SK-N-SH (cell line): ENCODE measurements at regions not wholly inside any gene's neighbourhood (a gene's known extent, or its start where the extent isn't known, plus 50 kb on each side); places are given as distances from the start of the nearest gene placed in this dataset.

ENCODE experiments used
- CTCF ChIA-PET: fragments of 300-600, 350-600 bp; formaldehyde crosslinking; extraction: SDS; loops from one replicate; lab custom pipeline; 2021; lab: Yijun Ruan, JAX
- POLR2A ChIA-PET: fragments of 350-600 bp; sonication (Branson Sonifier 250); formaldehyde crosslinking; extraction: SDS; loops from one replicate; lab custom pipeline; 2020; ENCODE audit warnings: antibody characterized with exemption, inconsistent platforms; lab: Yijun Ruan, JAX
- DNase-seq: peaks from one replicate; pipeline ENCODE4 v3.0.0; 2012
- H2AFZ ChIP-seq: fragments of 200-600 bp; sonication (generic); 2 replicates; pipeline ENCODE4 v1.8.1; 2016; ENCODE audit warnings: antibody characterized with exemption, mild to moderate bottlenecking, low read depth
- H3F3A ChIP-seq: fragments of 200-600 bp; sonication (generic); replicated peaks from 2 replicates; pipeline ENCODE3; 2016; ENCODE audit warnings: antibody characterized with exemption, mild to moderate bottlenecking; ENCODE audit not compliant: insufficient read depth
- H3K27ac ChIP-seq, 2 experiments: fragments of 200-500 bp in 1 of 2; fragments of 200-600 bp in 1 of 2; sonication (Bioruptor generic) in 1 of 2; sonication (generic), shearing (Covaris generic) in 1 of 2; 2 replicates each; pipeline versions ENCODE4 v1.5.1 to v1.6.1; 2014 to 2016; ENCODE audit warnings: low read depth in 2 of 2, inconsistent platforms in 1 of 2, low read length in 1 of 2, mild to moderate bottlenecking in 1 of 2, mixed read lengths in 1 of 2
- H3K27me3 ChIP-seq: fragments of 200-600 bp; sonication (generic), shearing (Covaris generic); 2 replicates; pipeline ENCODE4 v1.6.1; 2016; ENCODE audit warnings: mixed run types; ENCODE audit not compliant: insufficient read depth
- H3K36me3 ChIP-seq, 2 experiments: fragments of 200-500 bp in 1 of 2; fragments of 200-600 bp in 1 of 2; sonication (Bioruptor generic) in 1 of 2; sonication (generic) in 1 of 2; replicated peaks in 1 of 2; 2 replicates each; pipeline versions ENCODE3 to v1.5.1; 2014 to 2016; ENCODE audit warnings: low read length in 1 of 2, mild to moderate bottlenecking in 1 of 2; ENCODE audit not compliant: insufficient read depth in 2 of 2, control insufficient read depth in 1 of 2
- H3K4me1 ChIP-seq, 2 experiments: fragments of 200-500 bp in 1 of 2; fragments of 200-600 bp in 1 of 2; sonication (Bioruptor generic) in 1 of 2; sonication (generic), shearing (Covaris generic) in 1 of 2; 2 replicates each; pipeline versions ENCODE4 v1.5.1 to v1.6.1; 2014 to 2016; ENCODE audit warnings: low read depth in 1 of 2, low read length in 1 of 2, mixed run types in 1 of 2; ENCODE audit not compliant: insufficient read depth in 2 of 2, control insufficient read depth in 1 of 2
- H3K4me2 ChIP-seq: fragments of 200-600 bp; sonication (generic), shearing (Covaris generic); 2 replicates; pipeline ENCODE4 v1.6.1; 2017; ENCODE audit warnings: mixed run types
- H3K4me3 ChIP-seq, 2 experiments: fragments of 200-500 bp in 1 of 2; fragments of 200-600 bp in 1 of 2; sonication (Bioruptor generic) in 1 of 2; sonication (generic), shearing (Covaris generic) in 1 of 2; 2 replicates each; pipeline versions ENCODE4 v1.5.1 to v1.8.1; 2014 to 2016; ENCODE audit warnings: low read depth in 2 of 2, inconsistent platforms in 1 of 2, low read length in 1 of 2, mild to moderate bottlenecking in 1 of 2, mixed read lengths in 1 of 2, moderate library complexity in 1 of 2
- H3K79me2 ChIP-seq: fragments of 200-600 bp; sonication (generic); 2 replicates; pipeline ENCODE4 v1.8.1; 2017; ENCODE audit warnings: mild to moderate bottlenecking; ENCODE audit not compliant: insufficient read depth
- H3K9ac ChIP-seq: fragments of 200-600 bp; sonication (generic); 2 replicates; pipeline ENCODE4 v1.6.1; 2017; ENCODE audit warnings: mixed run types
- H3K9me2 ChIP-seq: fragments of 200-600 bp; sonication (generic); 2 replicates; pipeline ENCODE4 v1.6.1; 2017; ENCODE audit warnings: mixed run types
- H3K9me3 ChIP-seq: fragments of 200-600 bp; sonication (generic); 2 replicates; pipeline ENCODE4 v1.6.1; 2017; ENCODE audit warnings: mixed run types, mild to moderate bottlenecking, moderate library complexity
- H4K20me1 ChIP-seq: fragments of 200-600 bp; sonication (generic); 2 replicates; pipeline ENCODE4 v1.6.1; 2017; ENCODE audit warnings: mild to moderate bottlenecking, mixed run types; ENCODE audit not compliant: insufficient read depth
- EP300 ChIP-seq, 2 experiments: IDR thresholded peaks; 2 replicates each; pipeline versions ENCODE4 v1.4.0 to v1.6.1; 2012; ENCODE audit warnings: borderline replicate concordance in 1 of 2, low read depth in 1 of 2, low read length in 1 of 2
- EZH2phosphoT487 ChIP-seq: fragments of 200-600 bp; sonication (generic); IDR thresholded peaks from 2 replicates; pipeline ENCODE4 v1.6.1; 2017; ENCODE audit warnings: low read depth, mixed run types, mild to moderate bottlenecking, antibody characterized with exemption, moderate library complexity, borderline replicate concordance
- FOXM1 ChIP-seq: IDR thresholded peaks from 2 replicates; pipeline ENCODE4 v1.4.0; 2012; ENCODE audit warnings: low read depth, mild to moderate bottlenecking
- GABPA ChIP-seq: IDR thresholded peaks from 2 replicates; pipeline ENCODE4 v1.4.0; 2012; ENCODE audit warnings: low read depth, mild to moderate bottlenecking
- JUND ChIP-seq: IDR thresholded peaks from 2 replicates; pipeline ENCODE4 v1.4.0; 2012
- MEF2A ChIP-seq: IDR thresholded peaks from 2 replicates; pipeline ENCODE4 v1.4.0; 2012; ENCODE audit warnings: low read depth, borderline replicate concordance
- MXI1 ChIP-seq: IDR thresholded peaks from 2 replicates; pipeline ENCODE4 v1.6.1; 2012; ENCODE audit warnings: mild to moderate bottlenecking, low read depth, low read length, improper control_type of control experiment
- RAD21 ChIP-seq: IDR thresholded peaks from 2 replicates; pipeline ENCODE4 v1.6.1; 2012; ENCODE audit warnings: mild to moderate bottlenecking, low read length
- RFX5 ChIP-seq: IDR thresholded peaks from 2 replicates; pipeline ENCODE4 v1.6.1; 2012; ENCODE audit warnings: mild to moderate bottlenecking, improper control_type of control experiment, low read length
- SIN3A ChIP-seq: IDR thresholded peaks from 2 replicates; pipeline ENCODE4 v1.6.1; 2012; ENCODE audit warnings: low read depth, mild to moderate bottlenecking, low read length, moderate library complexity, borderline replicate concordance
- TAF1 ChIP-seq: IDR thresholded peaks from 2 replicates; pipeline ENCODE4 v1.6.1; 2012; ENCODE audit warnings: low read depth, mild to moderate bottlenecking, low read length, moderate library complexity, borderline replicate concordance
- TEAD4 ChIP-seq: IDR thresholded peaks from 2 replicates; pipeline ENCODE4 v1.4.0; 2012; ENCODE audit warnings: mild to moderate bottlenecking, borderline replicate concordance; ENCODE audit not compliant: insufficient read depth
- WGBS: methylation state at CpG from one replicate; pipeline ENCODE4 v1.1.6; 2017; ENCODE audit warnings: low lambda C conversion rate; 5-methylcytosine and 5-hydroxymethylcytosine counted together
- TF ChIP-seq, protein P1 (sequence below): IDR thresholded peaks from 2 replicates; pipeline ENCODE4; 2012
- TF ChIP-seq, protein P2 (sequence below): fragments of 150-350 bp; IDR thresholded peaks from 2 replicates; pipeline ENCODE4 v1.6.1; 2017; ENCODE audit warnings: antibody characterized with exemption, low read length, low read depth, borderline replicate concordance
- TF ChIP-seq, protein P3 (sequence below): IDR thresholded peaks from 2 replicates; pipeline ENCODE4 v1.4.0; 2012; ENCODE audit warnings: low read depth, borderline replicate concordance

DNA sequence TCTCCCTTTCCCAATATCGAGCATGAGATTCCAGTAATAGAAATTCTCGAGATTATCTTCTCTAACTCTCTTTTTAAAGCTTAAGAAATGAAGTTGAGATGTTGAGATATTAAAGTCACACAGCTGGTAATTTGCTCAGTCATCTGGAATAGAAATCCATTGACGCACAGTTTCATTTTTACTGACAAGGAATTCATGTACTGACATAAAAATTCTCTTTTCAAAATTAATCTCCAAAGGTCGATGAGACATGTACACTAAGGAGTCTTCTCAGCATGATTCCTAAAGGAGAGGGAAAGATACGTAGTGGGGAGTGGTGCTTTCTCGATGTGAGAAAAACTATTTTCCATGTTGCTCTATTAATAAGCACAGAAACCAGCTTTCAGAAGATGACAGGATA, 1639.5 kb upstream of the MIR17HG start (continued):
- TF ChIP-seq GABPA = no peak
- TF ChIP-seq TAF1 = no peak
- TF ChIP-seq, protein P1, sequence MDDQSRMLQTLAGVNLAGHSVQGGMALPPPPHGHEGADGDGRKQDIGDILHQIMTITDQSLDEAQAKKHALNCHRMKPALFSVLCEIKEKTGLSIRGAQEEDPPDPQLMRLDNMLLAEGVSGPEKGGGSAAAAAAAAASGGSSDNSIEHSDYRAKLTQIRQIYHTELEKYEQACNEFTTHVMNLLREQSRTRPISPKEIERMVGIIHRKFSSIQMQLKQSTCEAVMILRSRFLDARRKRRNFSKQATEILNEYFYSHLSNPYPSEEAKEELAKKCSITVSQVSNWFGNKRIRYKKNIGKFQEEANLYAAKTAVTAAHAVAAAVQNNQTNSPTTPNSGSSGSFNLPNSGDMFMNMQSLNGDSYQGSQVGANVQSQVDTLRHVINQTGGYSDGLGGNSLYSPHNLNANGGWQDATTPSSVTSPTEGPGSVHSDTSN = no peak
- no peak for TF ChIP-seq MEF2A
- no peak for TF ChIP-seq RAD21
- no peak for TF ChIP-seq FOXM1

DNA sequence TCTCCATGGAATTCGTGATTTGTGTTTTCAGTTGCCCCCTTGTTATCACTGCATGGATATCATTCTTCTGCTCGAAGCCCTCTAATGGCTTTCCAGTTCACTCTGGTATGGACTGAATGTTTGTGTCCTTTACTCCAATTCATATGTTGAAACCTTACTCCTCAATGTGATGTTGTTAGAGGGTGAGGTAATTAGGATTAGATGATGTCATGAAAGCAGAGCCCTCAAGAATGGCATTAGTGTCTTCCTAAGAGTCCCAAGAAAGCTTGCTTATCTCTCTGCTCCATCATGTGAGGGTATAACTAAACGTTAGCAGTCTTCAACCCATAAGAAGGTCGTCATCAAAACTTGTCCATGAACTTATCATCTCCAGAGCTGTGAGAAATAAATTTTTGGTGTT, 1626.3 kb upstream of the MIR17HG start:
- no peaks in the 10 kb centered on the region for H3K79me2 ChIP-seq

More for the DNA sequence above, 1626.3 kb upstream of the MIR17HG start:
- H3K9me2 ChIP-seq = no peaks in the 10 kb centered on the region
- WGBS = 32% methylated on average over 4 of the region's 4 CpGs
- H3K9ac ChIP-seq = no peak overlapping the region
- ChIA-PET CTCF (no interaction called here), POLR2A (no interaction called here)
- H2AFZ ChIP-seq = no peak overlapping the region
- DNase-seq = no peak
- no peak overlapping the region for H3K27ac ChIP-seq
- no peaks in the 10 kb centered on the region for H3K4me1 ChIP-seq
- no peak for TF ChIP-seq FOXM1
- no peak for TF ChIP-seq EZH2phosphoT487
- TF ChIP-seq RFX5 = no peak
- TF ChIP-seq RAD21 = no peak
- TF ChIP-seq, protein P2, sequence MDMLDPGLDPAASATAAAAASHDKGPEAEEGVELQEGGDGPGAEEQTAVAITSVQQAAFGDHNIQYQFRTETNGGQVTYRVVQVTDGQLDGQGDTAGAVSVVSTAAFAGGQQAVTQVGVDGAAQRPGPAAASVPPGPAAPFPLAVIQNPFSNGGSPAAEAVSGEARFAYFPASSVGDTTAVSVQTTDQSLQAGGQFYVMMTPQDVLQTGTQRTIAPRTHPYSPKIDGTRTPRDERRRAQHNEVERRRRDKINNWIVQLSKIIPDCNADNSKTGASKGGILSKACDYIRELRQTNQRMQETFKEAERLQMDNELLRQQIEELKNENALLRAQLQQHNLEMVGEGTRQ = no peak
- TF ChIP-seq, protein P1 = no peak
- TF ChIP-seq TAF1 = no peak
- TF ChIP-seq, protein P3, sequence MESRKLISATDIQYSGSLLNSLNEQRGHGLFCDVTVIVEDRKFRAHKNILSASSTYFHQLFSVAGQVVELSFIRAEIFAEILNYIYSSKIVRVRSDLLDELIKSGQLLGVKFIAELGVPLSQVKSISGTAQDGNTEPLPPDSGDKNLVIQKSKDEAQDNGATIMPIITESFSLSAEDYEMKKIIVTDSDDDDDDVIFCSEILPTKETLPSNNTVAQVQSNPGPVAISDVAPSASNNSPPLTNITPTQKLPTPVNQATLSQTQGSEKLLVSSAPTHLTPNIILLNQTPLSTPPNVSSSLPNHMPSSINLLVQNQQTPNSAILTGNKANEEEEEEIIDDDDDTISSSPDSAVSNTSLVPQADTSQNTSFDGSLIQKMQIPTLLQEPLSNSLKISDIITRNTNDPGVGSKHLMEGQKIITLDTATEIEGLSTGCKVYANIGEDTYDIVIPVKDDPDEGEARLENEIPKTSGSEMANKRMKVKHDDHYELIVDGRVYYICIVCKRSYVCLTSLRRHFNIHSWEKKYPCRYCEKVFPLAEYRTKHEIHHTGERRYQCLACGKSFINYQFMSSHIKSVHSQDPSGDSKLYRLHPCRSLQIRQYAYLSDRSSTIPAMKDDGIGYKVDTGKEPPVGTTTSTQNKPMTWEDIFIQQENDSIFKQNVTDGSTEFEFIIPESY = no peak
- TF ChIP-seq JUND = no peak
- TF ChIP-seq EP300 (IDR thresholded peaks at IDR 0.05; ENCODE audit: borderline replicate concordance in 1 of 2, low read depth in 1 of 2, low read length in 1 of 2) = no peak
- TF ChIP-seq MXI1 = no peak
- no peak for TF ChIP-seq TEAD4
- no peak for TF ChIP-seq SIN3A
- no peak overlapping the region for H3K4me3 ChIP-seq
- H3K36me3 ChIP-seq = no peaks in the 10 kb centered on the region
- no peaks in the 10 kb centered on the region for H3K9me3 ChIP-seq
- no peaks in the 10 kb centered on the region for H3F3A ChIP-seq
- H3K27me3 ChIP-seq = no peaks in the 10 kb centered on the region
- no peak overlapping the region for H3K4me2 ChIP-seq
- no peaks in the 10 kb centered on the region for H4K20me1 ChIP-seq
